NCI-H460 (cell line): ENCODE measurements at regions not wholly inside any gene's neighbourhood (a gene's known extent, or its start where the extent isn't known, plus 50 kb on each side); places are given as distances from the start of the nearest gene placed in this dataset.

Source experiments
- DNase-seq: peaks from one replicate; pipeline ENCODE4 v3.0.0-alpha.2; 2016; ENCODE audit warnings: low read depth; ENCODE audit errors: extremely low read depth

- no peak for DNase-seq
Measured at GRCh38 chr16:7990626-7991260, 599.6 kb downstream of the TMEM114 start.

- no peak for DNase-seq
Measured at GRCh38 chr16:7983676-7984075, 606.6 kb downstream of the TMEM114 start.

- no peak for DNase-seq
Measured at GRCh38 chr16:7980133-7980483, 610.2 kb downstream of the TMEM114 start.

- DNase-seq = no peak
Measured at GRCh38 chr16:7979448-7980132, 610.7 kb downstream of the TMEM114 start.

GRCh38 chr16:7976563-7976962 lies 613.7 kb downstream of the TMEM114 start:
- DNase-seq = no peak

GRCh38 chr16:7976125-7976524 lies 614.2 kb downstream of the TMEM114 start:
- DNase-seq = no peak

- no peak for DNase-seq
Measured at GRCh38 chr16:7967996-7968509, 622.3 kb downstream of the TMEM114 start.

- DNase-seq = no peak
Measured at GRCh38 chr16:7964744-7965143, 625.6 kb downstream of the TMEM114 start.

- DNase-seq = no peak
Measured at GRCh38 chr16:7964167-7964566, 626.1 kb downstream of the TMEM114 start.

- DNase-seq = no peak
Measured at GRCh38 chr16:7962091-7962879, 628.0 kb downstream of the TMEM114 start.

- no peak for DNase-seq
Measured at GRCh38 chr16:7957151-7957550, 624.5 kb downstream of the RBFOX1 start.

GRCh38 chr16:7953360-7953759 lies 620.7 kb downstream of the RBFOX1 start:
- DNase-seq = no peak

GRCh38 chr16:7946142-7946541 lies 613.5 kb downstream of the RBFOX1 start:
- no peak for DNase-seq

- no peak for DNase-seq
Measured at GRCh38 chr16:7938175-7938574, 605.5 kb downstream of the RBFOX1 start.

GRCh38 chr16:7921345-7921744 lies 588.7 kb downstream of the RBFOX1 start:
- no peak for DNase-seq

- DNase-seq = no peak
Measured at GRCh38 chr16:7919782-7920181, 587.1 kb downstream of the RBFOX1 start.

GRCh38 chr16:7914748-7915147 lies 582.1 kb downstream of the RBFOX1 start:
- DNase-seq = no peak

- no peak for DNase-seq
Measured at GRCh38 chr16:7912132-7912531, 579.5 kb downstream of the RBFOX1 start.

GRCh38 chr16:7910116-7910515 lies 577.5 kb downstream of the RBFOX1 start:
- no peak for DNase-seq

GRCh38 chr16:7888411-7888810 lies 555.8 kb downstream of the RBFOX1 start:
- no peak for DNase-seq

GRCh38 chr16:7887316-7887715 lies 554.7 kb downstream of the RBFOX1 start:
- no peak for DNase-seq

GRCh38 chr16:7871979-7872378 lies 539.3 kb downstream of the RBFOX1 start:
- DNase-seq = no peak
